HL-60 (cell line): ENCODE measurements at regions not wholly inside any gene's neighbourhood (a gene's known extent, or its start where the extent isn't known, plus 50 kb on each side); places are given as distances from the start of the nearest gene placed in this dataset.

Source experiments
- CTCF ChIP-seq: IDR thresholded peaks from one replicate; pipeline ENCODE4 v1.5.1; 2011; ENCODE audit warnings: low read length, control low read depth, inconsistent platforms; ENCODE audit not compliant: insufficient read depth
- REST ChIP-seq: IDR thresholded peaks from 2 replicates; pipeline ENCODE4 v1.6.1; 2012; ENCODE audit warnings: low read depth; ENCODE audit not compliant: insufficient replicate concordance
- SPI1 ChIP-seq: IDR thresholded peaks from 2 replicates; pipeline ENCODE4 v1.6.1; 2012; ENCODE audit warnings: low read depth, mild to moderate bottlenecking, borderline replicate concordance

DNA sequence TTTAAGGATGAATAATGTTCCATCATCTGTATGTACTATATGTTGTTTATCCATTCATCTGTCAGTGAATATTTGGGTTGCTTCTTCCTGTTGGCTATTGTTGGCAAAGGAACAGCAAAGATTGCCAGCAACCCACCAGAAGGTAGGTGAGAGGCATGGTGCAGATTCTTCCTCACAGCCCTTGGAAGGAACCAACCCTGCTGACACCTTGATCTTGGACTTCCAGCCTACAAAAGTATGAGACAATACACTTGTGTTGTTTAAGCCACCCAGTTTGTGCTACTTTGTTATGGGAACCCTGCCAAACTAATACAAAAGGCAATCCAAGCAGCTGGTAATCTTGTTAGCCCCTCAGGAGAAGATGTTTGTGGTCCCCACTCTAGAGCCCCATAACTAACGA lies 122.0 kb downstream of the CARTPT start:
- TF ChIP-seq CTCF (no peak), SPI1 (no peak), REST (no peak)
